ENCODE measurements at regions not wholly inside any gene's neighbourhood (a gene's known extent, or its start where the extent isn't known, plus 50 kb on each side); places are given as distances from the start of the nearest gene placed in this dataset.
A peak's percentile ranks its signal among the peaks of the same experiment; 100 is the strongest.

- H3K4me3 ChIP-seq (ENCODE audit: low read depth, low read length): no peak overlapping the region
- DNase-seq (ENCODE audit: low read depth): no peak
- no peak for TF ChIP-seq CTCF (conservative IDR thresholded peaks at IDR 0.05; ENCODE audit: low read depth, low read length)
Observed at GRCh38 chr1:29984166-29984861, 739.1 kb downstream of the MATN1 start.

DNA sequence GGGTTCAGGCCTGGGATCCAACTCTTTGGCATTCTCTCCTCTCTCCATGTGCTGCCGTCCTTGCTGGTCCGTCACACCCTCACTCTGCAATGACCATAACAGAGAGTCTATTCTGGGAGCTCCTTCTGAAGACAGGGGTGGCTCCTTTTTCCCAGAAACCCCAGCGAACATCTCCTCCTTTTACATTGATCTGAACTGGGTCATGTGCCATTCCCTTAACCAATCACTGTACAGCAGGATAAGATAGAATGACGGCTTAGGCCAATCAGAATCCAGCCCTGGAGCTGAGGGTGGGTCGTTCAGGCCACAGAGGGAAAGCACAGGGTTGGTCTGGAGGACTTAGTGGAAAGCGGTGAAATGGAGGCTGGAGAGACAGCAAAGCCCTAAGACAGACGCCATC is 740.1 kb downstream of the MATN1 start:
- no peak overlapping the region for H3K4me3 ChIP-seq (ENCODE audit: low read depth, low read length)
- no peak for DNase-seq (ENCODE audit: low read depth)
- no peak for TF ChIP-seq CTCF (conservative IDR thresholded peaks at IDR 0.05; ENCODE audit: low read depth, low read length)

- no peak for DNase-seq (ENCODE audit: low read depth)
- no peak overlapping the region for H3K4me3 ChIP-seq (ENCODE audit: low read depth, low read length)
- TF ChIP-seq CTCF (conservative IDR thresholded peaks at IDR 0.05; ENCODE audit: low read depth, low read length): no peak
Observed at GRCh38 chr1:29981586-29982239, 741.7 kb downstream of the MATN1 start.

DNA sequence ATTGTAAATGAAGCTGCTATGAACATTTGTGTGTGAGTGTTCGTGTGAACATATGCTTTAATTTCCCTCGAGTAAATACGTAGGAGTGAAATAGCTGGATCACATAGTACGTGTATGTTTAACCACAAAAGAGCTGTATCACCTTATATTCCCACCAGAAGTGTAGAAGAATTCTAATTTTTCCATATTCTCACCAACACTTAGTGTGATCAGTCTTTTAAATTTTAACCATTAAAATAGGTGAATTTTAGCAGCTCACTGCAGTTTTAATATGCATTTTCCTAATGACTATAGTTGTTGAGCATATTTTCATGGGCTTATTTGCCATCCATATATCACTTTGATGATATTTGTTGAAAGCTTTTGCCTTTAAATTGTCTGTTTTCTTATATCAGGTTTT is 741.2 kb downstream of the PTPRU start:
- H3K4me3 ChIP-seq (ENCODE audit: low read depth, low read length): no peak overlapping the region
- DNase-seq (ENCODE audit: low read depth): no peak
- TF ChIP-seq CTCF (conservative IDR thresholded peaks at IDR 0.05; ENCODE audit: low read depth, low read length): no peak

- no peak overlapping the region for H3K4me3 ChIP-seq (ENCODE audit: low read depth, low read length)
- TF ChIP-seq CTCF (conservative IDR thresholded peaks at IDR 0.05; ENCODE audit: low read depth, low read length): no peak
- DNase-seq (ENCODE audit: low read depth): peak; percentile 37
Observed at GRCh38 chr1:29975036-29975694, 738.8 kb downstream of the PTPRU start.

DNA sequence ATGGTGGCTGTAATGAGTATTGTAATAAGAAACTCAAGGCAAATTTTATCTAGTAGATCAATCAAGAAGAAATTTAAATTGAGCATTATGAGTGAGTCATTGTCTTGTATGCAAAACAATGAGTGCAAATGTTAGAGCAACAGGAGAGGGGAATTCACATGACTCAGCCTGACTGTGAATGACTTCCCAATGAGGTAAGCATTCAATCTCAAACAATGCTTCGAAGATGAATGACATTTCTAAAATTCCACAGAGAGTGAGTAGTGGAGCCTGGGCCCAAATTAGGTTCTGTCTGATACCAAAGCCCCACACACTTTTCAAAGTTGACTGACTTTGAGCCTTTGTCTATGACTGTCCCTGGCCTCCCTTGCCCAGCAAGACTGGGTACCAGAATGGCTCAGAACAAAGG is 738.0 kb downstream of the PTPRU start:
- DNase-seq (ENCODE audit: low read depth): peak; percentile 55
- no peak overlapping the region for H3K4me3 ChIP-seq (ENCODE audit: low read depth, low read length)
- no peak for TF ChIP-seq CTCF (conservative IDR thresholded peaks at IDR 0.05; ENCODE audit: low read depth, low read length)

All from choroid plexus epithelial cell (primary cell).